Prostate gland (tissue), 2 donors: ENCODE measurements at regions not wholly inside any gene's neighbourhood (a gene's known extent, or its start where the extent isn't known, plus 50 kb on each side); places are given as distances from the start of the nearest gene placed in this dataset.

Experiments
- DNase-seq: peaks from one replicate; pipeline ENCODE4 v3.0.0-alpha.2; 2019; ENCODE audit warnings: low spot score
- H3K27ac ChIP-seq, 2 donors: fragments of 200-600 bp; sonication (generic); 2 replicates each; pipeline ENCODE4 v1.5.1; 2017 to 2019
- H3K27me3 ChIP-seq: fragments of 200-600 bp; sonication (generic); replicated peaks from 2 replicates; pipeline ENCODE4 v1.5.1; 2019; ENCODE audit not compliant: insufficient read depth
- H3K36me3 ChIP-seq, 2 donors: fragments of 200-600 bp; sonication (generic); 1 replicate in 1 of 2; 2 replicates in 1 of 2; pipeline versions ENCODE4 v1.5.1 to v1.8.1; 2017 to 2019
- H3K4me1 ChIP-seq: fragments of 200-600 bp; sonication (generic); replicated peaks from 2 replicates; pipeline ENCODE4 v1.5.1; 2019
- H3K4me3 ChIP-seq, 2 donors: fragments of 200-600 bp; sonication (generic); 2 replicates each; pipeline ENCODE4 v1.5.1; 2017 to 2019
- H3K9me3 ChIP-seq: fragments of 200-600 bp; sonication (generic); 2 replicates; pipeline ENCODE4 v1.5.1; 2017
- POLR2A ChIP-seq: fragments of 450-650 bp; IDR thresholded peaks from one replicate; pipeline ENCODE4 v1.6.1; 2016; ENCODE audit warnings: antibody characterized with exemption, mild to moderate bottlenecking
- POLR2AphosphoS5 ChIP-seq: sonication (generic); formaldehyde crosslinking; IDR thresholded peaks from one replicate; pipeline ENCODE4 v1.6.1; 2017; ENCODE audit warnings: antibody characterized with exemption
- WGBS: methylation state at CpG from one replicate; pipeline ENCODE4 v1.1.5; 2018; 5-methylcytosine and 5-hydroxymethylcytosine counted together
- intact Hi-C: fragments of 100-400 bp; cut with DNase I; formaldehyde crosslinking; loops from one replicate; pipeline ENCODE4 v1.14.2; 2022
- TF ChIP-seq, protein P1 (sequence below), 4 experiments: fragments of 200-600 bp in 2 of 4; fragments of 450-650 bp in 2 of 4; sonication (generic) in 2 of 4; IDR thresholded peaks; 1 replicate in 3 of 4; 2 replicates in 1 of 4; pipeline ENCODE4 v1.5.1; 2016 to 2019; ENCODE audit warnings: antibody characterized with exemption in 4 of 4, mild to moderate bottlenecking in 2 of 4, moderate library complexity in 2 of 4

DNA sequence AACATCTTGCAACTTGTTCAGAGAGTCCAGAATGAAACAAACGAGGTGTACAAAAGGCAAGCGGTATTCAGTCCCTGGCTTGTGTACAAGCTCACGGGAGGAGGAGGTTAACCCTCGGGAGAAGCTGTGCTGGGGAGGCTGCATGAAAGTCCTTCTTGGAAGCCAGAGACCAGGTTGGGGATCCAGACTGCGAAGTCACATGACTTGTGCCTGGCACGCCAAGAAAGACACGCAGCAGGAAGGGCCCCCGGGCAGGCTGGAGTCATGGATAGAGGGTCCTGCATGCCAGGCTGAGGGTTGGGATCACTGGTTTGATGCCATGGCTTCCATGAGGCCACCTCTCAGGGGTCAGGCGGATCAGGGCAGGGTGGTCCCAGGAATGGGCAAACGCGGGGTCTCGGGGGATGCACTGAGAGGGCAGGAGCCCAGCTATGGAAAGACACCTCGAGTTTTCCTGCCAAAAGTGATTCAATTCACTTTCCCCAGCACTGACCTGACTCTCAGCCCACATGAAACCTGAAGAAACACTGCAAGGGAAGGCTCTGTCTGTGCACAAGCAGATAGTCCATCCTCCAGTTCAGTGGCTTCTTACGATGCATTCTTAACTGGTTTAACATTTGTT lies 79.4 kb downstream of the DLL1 start:
- DNase-seq, result peak; percentile 3
- Histone ChIP-seq H3K9me3 (no peaks in the 10 kb centered on the region), H3K4me1 (no peaks in the 10 kb centered on the region), H3K36me3 (no peaks in the 10 kb centered on the region), H3K27me3 (no peaks in the 10 kb centered on the region), H3K4me3 (no peak overlapping the region), H3K27ac (no peak overlapping the region)
- TF ChIP-seq, protein P1, sequence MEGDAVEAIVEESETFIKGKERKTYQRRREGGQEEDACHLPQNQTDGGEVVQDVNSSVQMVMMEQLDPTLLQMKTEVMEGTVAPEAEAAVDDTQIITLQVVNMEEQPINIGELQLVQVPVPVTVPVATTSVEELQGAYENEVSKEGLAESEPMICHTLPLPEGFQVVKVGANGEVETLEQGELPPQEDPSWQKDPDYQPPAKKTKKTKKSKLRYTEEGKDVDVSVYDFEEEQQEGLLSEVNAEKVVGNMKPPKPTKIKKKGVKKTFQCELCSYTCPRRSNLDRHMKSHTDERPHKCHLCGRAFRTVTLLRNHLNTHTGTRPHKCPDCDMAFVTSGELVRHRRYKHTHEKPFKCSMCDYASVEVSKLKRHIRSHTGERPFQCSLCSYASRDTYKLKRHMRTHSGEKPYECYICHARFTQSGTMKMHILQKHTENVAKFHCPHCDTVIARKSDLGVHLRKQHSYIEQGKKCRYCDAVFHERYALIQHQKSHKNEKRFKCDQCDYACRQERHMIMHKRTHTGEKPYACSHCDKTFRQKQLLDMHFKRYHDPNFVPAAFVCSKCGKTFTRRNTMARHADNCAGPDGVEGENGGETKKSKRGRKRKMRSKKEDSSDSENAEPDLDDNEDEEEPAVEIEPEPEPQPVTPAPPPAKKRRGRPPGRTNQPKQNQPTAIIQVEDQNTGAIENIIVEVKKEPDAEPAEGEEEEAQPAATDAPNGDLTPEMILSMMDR (IDR thresholded peaks at IDR 0.05), result no peak
- TF ChIP-seq POLR2AphosphoS5 (no peak), POLR2A (no peak)
- WGBS, result 76% methylated on average over 14 of the region's 14 CpGs
- intact Hi-C loops, result no loop called here

DNA sequence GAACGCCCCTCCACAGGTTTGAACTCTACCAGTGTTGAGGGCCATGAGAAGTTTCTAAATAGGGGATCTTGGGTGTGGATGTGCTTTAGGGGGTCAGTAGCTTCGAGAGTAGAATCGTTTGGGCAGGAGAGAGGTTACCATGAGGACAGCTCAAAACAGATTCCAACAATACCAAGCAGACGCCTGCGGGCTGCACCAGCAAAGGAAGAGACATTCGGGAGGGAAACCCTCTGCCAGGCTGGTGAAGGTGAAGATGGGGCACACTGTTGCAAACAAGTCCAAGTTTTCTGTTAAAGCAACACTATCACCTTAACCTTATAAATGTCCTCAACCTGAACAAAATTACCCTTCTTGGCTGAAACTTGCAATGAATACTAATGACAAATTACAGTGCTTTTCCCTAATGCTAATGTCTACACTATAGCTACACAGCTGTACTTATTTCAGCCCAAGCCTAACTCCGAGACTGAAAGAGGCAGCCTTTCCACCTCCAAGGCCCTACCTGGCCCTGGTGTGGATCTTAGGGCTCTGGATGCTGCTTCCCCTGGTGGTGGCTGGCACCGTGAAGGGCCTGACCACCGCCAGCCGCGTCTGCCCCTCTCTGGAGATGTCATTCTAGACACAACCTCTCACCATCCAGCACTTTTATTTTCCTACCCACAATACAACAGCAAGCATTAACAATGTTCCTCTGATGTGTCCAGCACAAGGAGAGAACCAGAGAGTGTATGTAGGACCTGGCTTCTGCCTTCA lies 80.1 kb downstream of the DLL1 start:
- Histone ChIP-seq H3K27ac (no peak overlapping the region), H3K27me3 (no peaks in the 10 kb centered on the region), H3K36me3 (no peaks in the 10 kb centered on the region), H3K4me3 (no peak overlapping the region), H3K4me1 (no peaks in the 10 kb centered on the region), H3K9me3 (no peaks in the 10 kb centered on the region)
- DNase-seq, result no peak
- 69% methylated on average over 11 of the region's 11 CpGs for WGBS
- intact Hi-C loops, result no loop called here
- TF ChIP-seq, protein P1 (IDR thresholded peaks at IDR 0.05), result no peak
- TF ChIP-seq POLR2AphosphoS5 (no peak), POLR2A (no peak)

- H3K4me1 ChIP-seq, result no peaks in the 10 kb centered on the region
- 93% methylated on average over 20 of the region's 20 CpGs for WGBS
- TF ChIP-seq, protein P1 (IDR thresholded peaks at IDR 0.05), result no peak
- TF ChIP-seq POLR2A, result no peak
- no peak for TF ChIP-seq POLR2AphosphoS5
- H3K4me3 ChIP-seq, result no peak overlapping the region
- H3K9me3 ChIP-seq, result no peaks in the 10 kb centered on the region
- H3K27ac ChIP-seq, result no peak overlapping the region
- no peaks in the 10 kb centered on the region for H3K27me3 ChIP-seq
- H3K36me3 ChIP-seq, result no peaks in the 10 kb centered on the region
- no peak for DNase-seq
- intact Hi-C loops, result no loop called here
Observed at GRCh38 chr6:170210026-170210390, 80.9 kb downstream of the DLL1 start.

- no peaks in the 10 kb centered on the region for H3K9me3 ChIP-seq
- no peaks in the 10 kb centered on the region for H3K4me1 ChIP-seq
- no peak for TF ChIP-seq POLR2A
- no peak for TF ChIP-seq POLR2AphosphoS5
- TF ChIP-seq, protein P1 (IDR thresholded peaks at IDR 0.05), result no peak
- intact Hi-C loops, result no loop called here
- WGBS, result 92% methylated on average over 22 of the region's 22 CpGs
- H3K27me3 ChIP-seq, result no peaks in the 10 kb centered on the region
- no peak overlapping the region for H3K4me3 ChIP-seq
- peak; percentile 3 for DNase-seq
- H3K36me3 ChIP-seq, result no peaks in the 10 kb centered on the region
- H3K27ac ChIP-seq, result no peak overlapping the region
Observed at GRCh38 chr6:170209354-170210025, 81.4 kb downstream of the DLL1 start.
